HG03558 (cell line): ENCODE measurements at regions not wholly inside any gene's neighbourhood (a gene's known extent, or its start where the extent isn't known, plus 50 kb on each side); places are given as distances from the start of the nearest gene placed in this dataset.

Source experiments
- ATAC-seq: cut with Tn5 transposase; IDR thresholded peaks from one replicate; pipeline ENCODE4 v1.9.1; 2021; ENCODE audit warnings: moderate number of reproducible peaks; ENCODE audit not compliant: unreplicated experiment; ENCODE audit errors: extremely low read depth

DNA sequence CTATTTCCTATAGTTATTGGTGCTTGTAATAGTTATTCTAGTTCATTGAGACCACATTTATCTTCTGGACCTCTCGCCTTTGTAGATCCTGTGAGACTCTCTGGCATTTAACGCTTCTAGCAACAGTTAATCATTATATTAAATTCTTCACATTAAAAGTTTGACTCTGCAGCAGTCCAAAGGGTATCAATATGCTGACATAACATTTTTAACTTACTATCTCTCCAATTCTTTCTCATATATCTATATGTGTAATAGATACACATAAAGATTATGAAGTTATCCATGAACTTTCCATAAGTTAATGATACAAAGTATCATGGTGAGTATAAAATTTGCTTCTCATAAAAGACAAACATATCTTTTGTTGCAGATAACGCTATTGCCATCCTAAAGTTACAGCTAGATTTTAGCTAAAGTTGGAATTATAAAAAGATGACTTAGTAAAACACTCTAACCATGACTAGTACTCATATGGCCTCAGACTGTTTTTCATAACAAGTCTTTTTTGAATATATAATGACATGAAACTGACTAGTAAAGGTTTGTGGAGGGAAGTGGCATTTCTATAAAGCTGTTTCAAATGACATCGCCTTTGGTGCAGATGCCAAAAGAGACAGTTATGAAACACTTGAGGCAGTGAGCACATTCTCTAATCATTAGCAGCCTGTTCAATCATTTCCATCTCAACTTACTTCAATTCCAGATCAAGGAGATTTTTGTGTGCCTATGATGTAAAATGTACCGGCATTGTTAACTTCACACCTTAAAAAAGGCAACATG, 379.3 kb upstream of the CBLB start:
- ATAC-seq = peak; percentile 53

GRCh38 chr3:106249159-106249558, 380.3 kb upstream of the CBLB start:
- ATAC-seq = no peak

DNA sequence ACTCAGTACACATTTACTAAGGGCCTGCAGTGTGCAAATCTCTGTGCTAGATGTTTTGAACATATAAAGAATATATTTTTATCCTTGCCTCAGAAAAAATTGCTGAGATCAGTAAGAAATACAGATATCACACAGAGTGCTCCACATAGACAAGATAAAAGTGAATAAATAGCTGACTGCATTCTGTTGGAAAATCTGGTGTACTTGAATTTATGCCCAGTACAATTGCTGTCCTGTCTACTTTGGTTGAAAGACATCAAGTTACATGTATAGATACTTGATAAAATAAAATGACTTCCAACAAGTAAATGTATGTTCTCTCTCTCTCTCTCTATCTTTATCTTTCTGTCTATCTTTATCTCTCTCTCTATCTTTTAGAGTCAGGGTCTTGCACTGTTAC, 381.2 kb upstream of the CBLB start:
- ATAC-seq = no peak

DNA sequence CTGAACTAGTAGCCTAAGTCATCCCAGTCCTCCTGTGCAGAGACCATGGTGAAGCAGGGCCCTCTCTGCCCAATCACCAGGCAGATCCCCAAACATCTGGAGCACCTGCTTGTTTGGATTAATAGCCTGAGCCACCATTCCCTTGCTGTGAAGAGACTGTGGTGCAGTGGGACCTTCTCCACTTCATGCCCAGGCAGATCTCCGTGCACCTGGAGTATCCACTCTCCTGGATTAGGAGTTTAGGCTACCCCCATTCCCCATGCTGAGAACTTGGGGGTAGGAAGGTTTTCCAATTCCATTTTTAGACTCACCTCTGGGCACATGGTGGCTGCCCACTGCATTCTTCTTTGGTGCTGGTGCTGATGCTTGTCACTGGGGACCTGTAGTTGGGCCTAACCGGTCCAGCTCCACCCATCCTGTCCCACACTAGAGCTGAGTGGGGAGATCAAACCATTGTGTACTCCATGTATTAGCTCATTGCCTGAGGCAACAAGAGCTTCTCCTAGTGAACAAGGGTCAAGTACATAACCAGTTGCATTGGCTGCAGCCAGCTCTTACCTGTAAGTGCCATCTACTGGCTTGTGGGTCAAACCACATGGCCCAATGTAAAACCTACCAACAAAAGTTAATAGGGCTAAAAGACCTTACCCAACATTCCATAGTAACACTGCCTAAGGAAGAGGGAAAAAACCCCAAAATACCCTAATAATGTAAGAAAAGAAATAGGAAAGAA, 382.5 kb upstream of the CBLB start:
- no peak for ATAC-seq

DNA sequence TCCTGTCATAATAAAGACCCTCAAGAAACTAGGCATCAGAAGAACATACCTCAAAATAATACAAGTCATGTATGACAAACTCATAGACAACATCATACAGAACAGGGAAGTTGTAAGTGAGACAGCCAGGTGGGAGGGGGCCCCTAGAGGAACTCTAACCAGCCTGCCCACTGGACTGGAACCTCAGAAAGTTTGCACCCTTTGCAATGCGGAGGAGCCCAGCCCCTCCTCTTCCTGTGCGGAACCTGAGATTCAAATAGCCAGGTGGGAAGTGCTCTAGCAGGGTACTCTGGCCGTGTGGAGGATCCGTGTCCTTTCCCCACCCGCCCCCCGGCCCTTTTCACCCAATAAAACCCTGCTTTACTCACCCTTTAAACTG, 387.0 kb upstream of the CBLB start:
- ATAC-seq = peak; percentile 90

GRCh38 chr3:106256249-106256957, 387.6 kb upstream of the CBLB start:
- no peak for ATAC-seq

- ATAC-seq = no peak
These were observed 388.4 kb upstream of the CBLB start for GRCh38 chr3:106257172-106257571.

DNA sequence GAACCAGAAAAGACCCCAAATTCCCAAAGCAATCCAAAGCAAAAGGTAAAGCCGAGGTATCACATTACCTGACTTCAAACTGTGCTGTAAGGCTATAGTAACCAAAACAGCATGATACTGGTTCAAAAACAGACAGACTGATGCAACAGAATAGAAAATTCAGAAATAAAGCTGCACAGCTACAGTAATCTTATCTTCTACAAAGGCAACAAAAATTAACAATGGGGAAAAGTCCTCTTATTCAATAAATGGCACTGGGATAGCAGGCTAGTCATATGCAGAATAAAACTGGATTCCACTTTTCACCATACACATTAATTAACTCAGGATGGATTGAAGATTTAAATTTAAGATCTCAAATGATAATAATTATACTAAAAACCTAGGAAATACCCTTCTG, 392.6 kb upstream of the CBLB start:
- ATAC-seq = no peak

DNA sequence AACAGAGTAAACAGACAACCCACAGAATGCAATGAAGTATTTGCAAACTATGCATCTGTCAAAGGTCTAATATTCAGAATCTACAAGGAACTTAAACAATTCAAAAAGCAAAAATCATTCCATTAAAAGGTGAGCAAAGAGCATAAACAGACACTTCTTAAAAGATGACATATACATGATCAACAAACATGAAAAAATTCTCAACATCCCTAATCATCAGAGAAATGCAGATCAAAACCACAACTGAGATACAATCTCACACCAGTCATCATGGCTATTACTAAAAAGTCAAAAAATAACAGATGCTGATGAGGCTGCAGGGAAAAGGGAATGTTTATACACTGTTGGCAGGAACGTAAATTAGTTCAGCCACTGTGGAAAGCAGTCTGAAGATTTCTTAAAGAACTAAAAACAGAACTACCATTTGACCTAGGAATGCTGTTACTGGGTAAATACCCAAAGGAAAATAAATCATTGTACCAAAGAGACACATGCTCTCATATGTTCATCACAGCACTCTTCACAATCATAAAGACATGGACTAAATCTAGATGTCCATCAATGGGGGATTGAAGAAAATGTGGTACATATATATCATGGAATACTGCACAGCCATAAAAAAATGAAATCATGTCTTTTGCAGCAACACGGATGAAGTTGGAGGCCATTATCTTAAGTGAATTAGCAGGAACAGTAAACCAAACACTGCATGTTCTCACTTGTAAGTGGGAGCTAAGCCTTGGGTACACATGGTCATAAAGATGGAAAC, 393.3 kb upstream of the CBLB start:
- ATAC-seq = no peak

GRCh38 chr3:106263011-106263410, 394.2 kb upstream of the CBLB start:
- ATAC-seq = no peak

DNA sequence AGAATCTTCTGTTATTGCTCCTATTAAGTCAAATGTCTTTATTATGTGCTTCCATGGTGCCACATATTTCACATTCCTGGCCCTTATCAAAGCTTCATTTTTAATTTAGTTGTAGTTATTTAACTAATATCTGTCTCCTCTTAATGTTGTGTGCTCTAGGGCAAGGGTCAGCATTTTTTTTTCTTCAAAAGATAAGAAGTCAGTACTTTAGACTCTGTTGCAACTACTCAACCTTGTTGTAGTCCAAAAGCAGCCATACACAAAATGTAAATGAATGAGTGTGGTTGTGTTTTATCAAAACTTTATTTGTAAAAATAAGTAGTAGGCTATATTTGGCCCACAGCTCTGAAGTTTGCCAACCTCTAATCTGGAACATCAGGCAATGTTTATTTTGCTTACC, 394.7 kb upstream of the CBLB start:
- no peak for ATAC-seq

- ATAC-seq = no peak
These were observed 396.9 kb upstream of the CBLB start for GRCh38 chr3:106265704-106266103.

DNA sequence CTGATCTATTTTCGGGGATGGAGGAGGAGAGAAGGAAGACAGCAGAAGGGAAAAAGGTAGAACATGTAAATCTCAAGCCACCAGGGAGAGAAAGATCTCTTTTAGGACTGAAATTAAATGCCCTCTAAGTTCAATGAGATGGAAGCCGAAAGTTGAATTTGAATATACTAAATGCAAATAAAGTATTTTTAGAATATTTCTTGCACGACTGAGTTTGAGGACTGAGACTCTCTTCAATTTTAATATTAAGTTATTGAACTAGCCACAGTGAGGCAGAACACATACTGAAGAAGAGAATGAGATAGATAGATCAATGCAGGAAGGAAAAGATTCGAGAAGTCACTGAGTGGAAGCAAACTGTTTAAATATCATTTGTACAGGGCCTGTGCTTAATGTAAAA, 399.9 kb upstream of the CBLB start:
- ATAC-seq = no peak

DNA sequence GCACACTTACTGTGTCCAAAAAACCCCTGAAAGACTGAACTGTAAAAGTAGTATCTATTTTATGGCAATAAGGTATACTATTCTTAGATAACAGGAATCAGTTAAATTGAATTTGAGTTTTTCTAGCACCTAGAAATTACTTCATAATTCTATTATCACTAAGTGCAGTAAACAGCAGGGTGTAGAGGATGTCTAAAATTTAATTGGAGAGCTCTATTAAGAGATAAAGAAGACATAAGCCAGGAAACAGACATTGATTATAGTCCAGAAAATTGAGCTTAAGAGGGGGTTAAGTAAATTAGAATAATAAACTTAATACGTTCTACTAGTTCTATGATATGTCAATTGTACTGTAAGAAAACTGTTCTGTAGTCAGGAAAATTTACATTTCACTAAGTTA, 403.5 kb upstream of the CBLB start:
- no peak for ATAC-seq

GRCh38 chr3:106275592-106275991, 406.8 kb upstream of the CBLB start:
- no peak for ATAC-seq

GRCh38 chr3:106276151-106276550, 407.3 kb upstream of the CBLB start:
- no peak for ATAC-seq

- no peak for ATAC-seq
These were observed 408.2 kb upstream of the CBLB start for GRCh38 chr3:106276755-106277612.

DNA sequence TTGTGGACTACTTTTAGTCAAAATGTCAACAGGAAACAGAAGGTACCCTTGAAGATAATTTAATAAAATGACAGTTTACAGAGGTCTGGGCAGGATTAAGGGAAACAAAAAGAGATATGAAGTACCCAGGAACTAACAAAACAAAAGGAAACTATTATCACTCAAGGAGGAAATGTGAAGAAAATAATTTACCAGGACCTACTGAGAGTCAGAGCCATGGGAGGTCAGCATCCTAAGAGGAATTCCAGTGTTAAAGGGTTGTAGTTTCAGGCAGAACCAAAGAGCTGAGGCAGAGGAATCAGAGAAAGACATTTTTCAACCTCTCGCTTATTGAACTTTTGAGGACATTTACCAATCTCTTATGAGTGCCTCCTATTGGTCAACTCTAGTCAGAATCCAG, 408.9 kb upstream of the CBLB start:
- no peak for ATAC-seq

GRCh38 chr3:106281221-106281620, 412.4 kb upstream of the CBLB start:
- no peak for ATAC-seq

- ATAC-seq = no peak
These were observed 414.1 kb upstream of the CBLB start for GRCh38 chr3:106282943-106283342.
